AG09319 (cell line): ENCODE measurements at regions not wholly inside any gene's neighbourhood (a gene's known extent, or its start where the extent isn't known, plus 50 kb on each side); places are given as distances from the start of the nearest gene placed in this dataset.

ENCODE experiments used
- DNase-seq: peaks from one replicate; pipeline ENCODE4 v3.0.0-alpha.2; 2010; ENCODE audit warnings: low read depth; ENCODE audit errors: extremely low read depth
- CTCF ChIP-seq: IDR thresholded peaks from 2 replicates; pipeline ENCODE4 v1.5.1; 2011; ENCODE audit warnings: low read depth, mild to moderate bottlenecking, inconsistent platforms, low read length, moderate library complexity

GRCh38 chrX:130974323-130974722 is 71.3 kb upstream of the ENOX2 start:
- no peak for DNase-seq
- TF ChIP-seq CTCF, result no peak

DNA sequence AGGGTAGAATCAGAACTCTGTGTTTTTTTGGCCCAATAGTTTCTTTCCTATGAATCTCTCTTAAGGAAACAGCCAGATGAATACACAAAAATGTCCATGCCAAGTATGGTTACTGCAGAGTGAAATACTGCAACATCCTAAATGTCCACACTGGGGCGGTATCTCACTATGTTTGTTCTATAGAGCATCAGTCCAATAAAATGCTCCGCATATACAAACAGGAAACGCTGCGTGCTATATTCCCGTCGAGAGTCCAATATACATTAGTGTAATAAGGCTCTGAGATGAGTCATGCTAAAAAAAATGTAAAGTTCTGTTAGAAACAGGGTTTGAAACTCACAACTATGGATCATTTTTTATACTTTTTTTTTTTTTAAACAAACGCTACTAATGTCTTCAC is 72.9 kb upstream of the ENOX2 start:
- peak; percentile 58 for TF ChIP-seq CTCF
- DNase-seq, result no peak

DNA sequence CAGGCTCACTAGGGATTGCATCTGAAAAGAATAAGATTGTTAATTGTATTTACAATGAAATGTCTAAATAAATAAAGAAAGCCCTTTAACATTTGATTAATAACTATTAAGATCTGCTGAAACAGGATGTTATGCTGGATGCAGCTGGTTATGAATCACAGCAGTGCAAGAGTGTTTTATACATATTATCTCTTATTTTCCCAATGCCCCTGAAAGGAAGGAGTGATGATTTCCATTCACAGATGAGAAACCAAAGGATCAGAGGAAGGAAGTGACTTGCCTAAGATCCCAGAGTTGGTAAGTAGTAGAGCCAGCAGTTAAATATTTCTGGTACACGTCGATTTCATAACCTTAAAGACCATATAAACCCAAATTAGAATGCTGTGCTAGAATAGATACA is 76.3 kb upstream of the ARHGAP36 start:
- no peak for DNase-seq
- no peak for TF ChIP-seq CTCF

- DNase-seq, result no peak
- TF ChIP-seq CTCF, result no peak
These were observed 73.4 kb upstream of the ARHGAP36 start for GRCh38 chrX:130984782-130985181.

- no peak for DNase-seq
- no peak for TF ChIP-seq CTCF
These were observed 70.9 kb upstream of the ARHGAP36 start for GRCh38 chrX:130987241-130987640.

DNA sequence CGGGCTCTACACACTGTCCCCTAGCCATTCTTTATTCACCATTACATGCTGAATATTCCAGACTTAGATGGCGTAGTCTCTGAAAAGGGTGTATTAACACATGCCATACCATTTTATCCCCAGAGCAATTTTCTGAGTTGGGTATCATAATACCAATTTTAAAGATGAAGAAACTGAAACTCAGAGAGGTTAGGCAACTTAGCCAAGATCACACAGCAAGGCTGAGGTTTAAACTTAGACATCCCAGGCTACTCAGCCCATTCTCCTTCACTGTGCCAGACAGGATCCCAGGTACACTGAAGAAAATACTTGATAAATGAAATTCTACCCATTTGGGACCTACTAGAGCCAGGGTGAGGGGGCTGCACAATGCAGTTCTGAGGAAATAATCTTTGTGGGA is 67.4 kb upstream of the ARHGAP36 start:
- no peak for TF ChIP-seq CTCF
- no peak for DNase-seq

GRCh38 chrX:130994671-130995070 is 63.5 kb upstream of the ARHGAP36 start:
- TF ChIP-seq CTCF, result peak; percentile 39
- DNase-seq, result no peak
